OCI-LY1 (cell line): ENCODE measurements at regions not wholly inside any gene's neighbourhood (a gene's known extent, or its start where the extent isn't known, plus 50 kb on each side); places are given as distances from the start of the nearest gene placed in this dataset.
A peak's percentile ranks its signal among the peaks of the same experiment; 100 is the strongest.

ENCODE experiments used
- H2AFZ ChIP-seq: fragments of 200-600 bp; sonication (generic), shearing (Covaris generic); 2 replicates; pipeline ENCODE4 v1.6.0; 2014; ENCODE audit warnings: antibody characterized with exemption, mild to moderate bottlenecking, low read length
- H3F3A ChIP-seq: fragments of 200-600 bp; sonication (generic), shearing (Covaris generic); 2 replicates; pipeline ENCODE4 v1.6.0; 2014; ENCODE audit warnings: mild to moderate bottlenecking, antibody characterized with exemption, low read length, moderate library complexity; ENCODE audit not compliant: insufficient read depth
- H3K27ac ChIP-seq: fragments of 200-600 bp; sonication (generic); 2 replicates; pipeline ENCODE4 v1.5.1; 2014; ENCODE audit warnings: low read length, mixed run types, mild to moderate bottlenecking, low read depth; ENCODE audit not compliant: poor library complexity, severe bottlenecking
- H3K27me3 ChIP-seq: fragments of 200-600 bp; sonication (generic); 2 replicates; pipeline ENCODE4 v1.6.0; 2014; ENCODE audit warnings: antibody characterized with exemption, mild to moderate bottlenecking, low read length, moderate library complexity; ENCODE audit not compliant: insufficient read depth
- H3K36me3 ChIP-seq: fragments of 200-600 bp; sonication (generic); 2 replicates; pipeline ENCODE4 v1.6.1; 2014; ENCODE audit warnings: mild to moderate bottlenecking, antibody characterized with exemption, low read length, moderate library complexity, mixed read lengths; ENCODE audit not compliant: insufficient read depth
- H3K4me1 ChIP-seq: fragments of 200-600 bp; sonication (generic); 2 replicates; pipeline ENCODE4 v1.5.1; 2014; ENCODE audit warnings: mild to moderate bottlenecking, low read length, moderate library complexity; ENCODE audit not compliant: insufficient read depth, severe bottlenecking
- H3K4me2 ChIP-seq: fragments of 200-600 bp; sonication (generic), shearing (Covaris generic); 2 replicates; pipeline ENCODE4 v1.6.1; 2014; ENCODE audit warnings: low read length
- H3K4me3 ChIP-seq: fragments of 200-600 bp; sonication (generic); 2 replicates; pipeline ENCODE4 v1.5.1; 2014; ENCODE audit warnings: low read length, low read depth, mild to moderate bottlenecking, mixed read lengths; ENCODE audit not compliant: poor library complexity, severe bottlenecking
- H3K79me2 ChIP-seq: fragments of 200-600 bp; shearing (Covaris generic); 2 replicates; pipeline ENCODE4 v1.6.1; 2016; ENCODE audit warnings: mixed run types, low read length, mixed read lengths; ENCODE audit not compliant: insufficient read depth
- H3K9ac ChIP-seq: fragments of 200-600 bp; sonication (generic), shearing (Covaris generic); 2 replicates; pipeline ENCODE4 v1.6.1; 2014; ENCODE audit warnings: mild to moderate bottlenecking, low read length, mixed read lengths
- H3K9me2 ChIP-seq: fragments of 200-600 bp; sonication (generic), shearing (Covaris generic); 2 replicates; pipeline ENCODE4 v1.6.1; 2014; ENCODE audit warnings: low read depth, mild to moderate bottlenecking, low read length, mixed read lengths
- H3K9me3 ChIP-seq: fragments of 200-600 bp; shearing (Covaris generic); 2 replicates; pipeline ENCODE4 v1.6.1; 2014; ENCODE audit warnings: low read length, mixed read lengths
- H4K20me1 ChIP-seq: fragments of 200-600 bp; sonication (generic), shearing (Covaris generic); 2 replicates; pipeline ENCODE4 v1.6.0; 2016; ENCODE audit warnings: mild to moderate bottlenecking, low read length; ENCODE audit not compliant: insufficient read depth
- EZH2 ChIP-seq: fragments of 200-600 bp; sonication (generic), shearing (Covaris generic); IDR thresholded peaks from 2 replicates; pipeline ENCODE4 v1.8.0; 2017; ENCODE audit warnings: borderline replicate concordance, mixed run types, mild to moderate bottlenecking, antibody characterized with exemption, low read length, moderate library complexity, mixed read lengths
- TF ChIP-seq, protein P1 (sequence below): fragments of 200-600 bp; sonication (generic), shearing (Covaris generic); IDR thresholded peaks from 2 replicates; pipeline ENCODE4 v1.5.1; 2017; ENCODE audit warnings: mild to moderate bottlenecking, antibody characterized with exemption, low read length, moderate library complexity, mixed read lengths

DNA sequence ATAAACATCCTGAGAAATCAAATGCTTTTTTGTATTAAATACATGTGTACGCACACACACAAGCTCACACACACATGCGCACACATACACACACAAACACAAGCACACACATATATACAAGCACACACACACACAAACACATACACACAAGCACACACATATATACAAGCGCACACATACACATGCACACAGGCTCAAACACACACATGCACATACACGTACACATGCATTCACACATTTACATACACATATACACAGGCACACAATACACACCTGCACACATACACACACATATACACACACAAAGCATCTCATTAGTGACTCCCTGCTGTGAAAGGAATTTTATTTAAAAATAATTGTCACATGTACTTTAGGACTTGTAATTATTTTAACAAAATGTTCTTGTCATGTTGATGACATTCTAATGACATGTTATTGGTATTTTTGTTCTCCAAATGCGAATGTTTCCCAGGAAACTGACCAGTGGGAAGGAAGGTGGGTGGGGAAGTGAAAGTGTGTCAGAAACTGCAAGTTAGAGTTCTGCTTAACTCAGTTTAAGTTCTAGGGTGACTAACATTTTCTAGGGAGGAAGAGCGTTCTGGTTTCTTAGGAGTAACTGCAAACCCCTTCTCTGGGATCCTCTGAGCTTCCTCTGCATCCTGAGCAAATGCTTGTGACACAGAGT lies 113.9 kb upstream of the ZNF217 start:
- H3K27ac ChIP-seq, result peak overlapping the region; percentile 98
- H3K4me1 ChIP-seq, result peaks cover 64% of the 10 kb centered on the region
- H3F3A ChIP-seq, result peaks cover 6% of the 10 kb centered on the region; the same call in 1 of the 2 replicates
- H3K9me2 ChIP-seq, result no peaks in the 10 kb centered on the region
- peak overlapping the region; percentile 26 for H3K4me3 ChIP-seq
- no peak for TF ChIP-seq EZH2
- TF ChIP-seq, protein P1, sequence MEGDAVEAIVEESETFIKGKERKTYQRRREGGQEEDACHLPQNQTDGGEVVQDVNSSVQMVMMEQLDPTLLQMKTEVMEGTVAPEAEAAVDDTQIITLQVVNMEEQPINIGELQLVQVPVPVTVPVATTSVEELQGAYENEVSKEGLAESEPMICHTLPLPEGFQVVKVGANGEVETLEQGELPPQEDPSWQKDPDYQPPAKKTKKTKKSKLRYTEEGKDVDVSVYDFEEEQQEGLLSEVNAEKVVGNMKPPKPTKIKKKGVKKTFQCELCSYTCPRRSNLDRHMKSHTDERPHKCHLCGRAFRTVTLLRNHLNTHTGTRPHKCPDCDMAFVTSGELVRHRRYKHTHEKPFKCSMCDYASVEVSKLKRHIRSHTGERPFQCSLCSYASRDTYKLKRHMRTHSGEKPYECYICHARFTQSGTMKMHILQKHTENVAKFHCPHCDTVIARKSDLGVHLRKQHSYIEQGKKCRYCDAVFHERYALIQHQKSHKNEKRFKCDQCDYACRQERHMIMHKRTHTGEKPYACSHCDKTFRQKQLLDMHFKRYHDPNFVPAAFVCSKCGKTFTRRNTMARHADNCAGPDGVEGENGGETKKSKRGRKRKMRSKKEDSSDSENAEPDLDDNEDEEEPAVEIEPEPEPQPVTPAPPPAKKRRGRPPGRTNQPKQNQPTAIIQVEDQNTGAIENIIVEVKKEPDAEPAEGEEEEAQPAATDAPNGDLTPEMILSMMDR, result no peak
- H3K36me3 ChIP-seq, result no peaks in the 10 kb centered on the region
- H3K9ac ChIP-seq, result peak overlapping the region; percentile 48
- H3K9me3 ChIP-seq, result no peaks in the 10 kb centered on the region
- H3K79me2 ChIP-seq, result no peaks in the 10 kb centered on the region
- H4K20me1 ChIP-seq, result no peaks in the 10 kb centered on the region
- H2AFZ ChIP-seq, result no peak overlapping the region
- H3K27me3 ChIP-seq, result no peaks in the 10 kb centered on the region
- peak overlapping the region; percentile 43 for H3K4me2 ChIP-seq

DNA sequence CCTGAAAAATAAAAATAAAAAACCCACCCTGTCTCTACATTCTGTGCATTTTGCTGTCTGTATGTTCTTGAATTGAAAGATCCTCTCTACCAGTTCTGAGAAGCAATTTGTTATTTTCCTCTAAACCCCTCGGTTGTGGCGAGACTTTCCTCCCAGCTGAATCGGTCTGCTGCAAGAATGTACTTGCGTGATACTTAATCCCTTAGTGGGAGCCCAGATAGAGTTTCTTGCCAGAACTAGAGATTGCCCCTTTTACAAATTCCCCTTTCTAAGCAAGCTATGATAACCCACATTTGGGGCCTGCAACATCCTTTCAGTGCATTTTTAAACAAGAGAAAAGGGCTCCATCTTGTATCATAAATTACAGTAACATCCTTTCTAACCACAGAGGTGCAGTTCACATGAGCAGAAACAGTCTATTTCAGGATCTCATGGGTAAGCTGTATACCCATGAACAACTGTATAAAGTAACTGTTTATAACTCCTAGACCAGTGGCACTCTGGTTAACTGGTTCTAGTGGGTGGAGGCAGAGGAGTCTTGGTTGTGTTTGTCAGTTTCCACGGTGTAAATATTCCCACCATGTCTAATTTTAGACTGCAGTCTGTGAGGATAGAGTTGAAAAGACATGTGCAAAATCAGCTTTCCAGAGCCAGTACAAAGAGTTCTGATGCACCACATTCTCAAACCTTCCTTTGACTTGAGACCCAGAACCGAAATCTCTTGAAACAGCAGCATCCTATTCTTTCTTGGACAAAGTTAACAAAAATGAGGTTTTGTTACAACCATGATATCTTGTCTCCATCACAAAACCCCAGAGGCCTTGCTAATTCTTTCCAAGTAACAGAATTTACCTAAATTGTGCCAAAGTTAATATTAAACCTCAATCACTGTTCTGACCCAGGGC lies 113.1 kb upstream of the ZNF217 start:
- Histone ChIP-seq H3K9me2 (no peaks in the 10 kb centered on the region), H3K79me2 (no peaks in the 10 kb centered on the region), H3K9me3 (no peaks in the 10 kb centered on the region), H3F3A (peaks cover 6% of the 10 kb centered on the region; the same call in 1 of the 2 replicates), H3K4me3 (peak overlapping the region; percentile 26), H3K27ac (peak overlapping the region; percentile 98), H3K4me2 (peak overlapping the region; percentile 43), H3K4me1 (peaks cover 56% of the 10 kb centered on the region), H2AFZ (no peak overlapping the region), H4K20me1 (no peaks in the 10 kb centered on the region), H3K36me3 (no peaks in the 10 kb centered on the region), H3K27me3 (no peaks in the 10 kb centered on the region), H3K9ac (peak overlapping the region; percentile 48)
- TF ChIP-seq, protein P1, result no peak
- TF ChIP-seq EZH2, result no peak

DNA sequence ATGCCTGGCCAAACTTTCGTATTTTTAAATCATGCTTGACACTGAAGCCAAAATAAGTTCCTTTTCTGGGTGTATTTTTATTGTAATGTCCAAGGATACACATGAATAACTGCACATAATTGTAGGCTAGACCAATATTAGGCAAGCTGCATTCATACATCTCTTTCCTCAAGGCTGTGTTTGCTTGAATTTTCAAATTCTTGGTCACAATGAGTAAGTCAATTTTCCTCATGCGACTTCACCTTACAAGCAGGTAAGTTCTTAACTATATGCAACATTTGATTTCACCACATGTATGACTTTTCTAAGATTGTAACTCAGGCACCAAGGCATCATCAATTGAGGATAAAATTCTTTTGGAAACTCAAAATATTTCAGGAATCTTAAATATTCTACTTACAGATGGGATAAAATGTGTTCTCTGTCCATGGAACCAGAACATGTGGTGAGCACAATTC lies 112.4 kb upstream of the ZNF217 start:
- peak overlapping the region; percentile 26 for H3K4me3 ChIP-seq
- peak overlapping the region; percentile 48 for H3K9ac ChIP-seq
- H3K27ac ChIP-seq, result peak overlapping the region; percentile 98
- no peaks in the 10 kb centered on the region for H4K20me1 ChIP-seq
- H3K9me3 ChIP-seq, result no peaks in the 10 kb centered on the region
- no peaks in the 10 kb centered on the region for H3K9me2 ChIP-seq
- peaks cover 6% of the 10 kb centered on the region; the same call in 1 of the 2 replicates for H3F3A ChIP-seq
- no peaks in the 10 kb centered on the region for H3K79me2 ChIP-seq
- TF ChIP-seq EZH2, result no peak
- TF ChIP-seq, protein P1, result no peak
- peaks cover 51% of the 10 kb centered on the region for H3K4me1 ChIP-seq
- H2AFZ ChIP-seq, result no peak overlapping the region
- no peaks in the 10 kb centered on the region for H3K36me3 ChIP-seq
- H3K4me2 ChIP-seq, result peak overlapping the region; percentile 43
- H3K27me3 ChIP-seq, result no peaks in the 10 kb centered on the region
